ENCODE measurements at regions not wholly inside any gene's neighbourhood (a gene's known extent, or its start where the extent isn't known, plus 50 kb on each side); places are given as distances from the start of the nearest gene placed in this dataset.

GRCh38 chr13:104693126-104693525 lies 1626.9 kb upstream of the SLC10A2 start:
- H3K4me3 ChIP-seq = no peak overlapping the region
- H4K20me1 ChIP-seq (ENCODE audit: insufficient read depth, poor library complexity, severe bottlenecking) = no peaks in the 10 kb centered on the region
- no peaks in the 10 kb centered on the region for H3K79me2 ChIP-seq
- no peak overlapping the region for H3K4me2 ChIP-seq
- TF ChIP-seq CTCF (IDR thresholded peaks at IDR 0.05; ENCODE audit: poor library complexity) (no peak), EZH2phosphoT487 (IDR thresholded peaks at IDR 0.05; ENCODE audit: low read depth, severe bottlenecking, unreplicated experiment) (no peak), EZH2 (IDR thresholded peaks at IDR 0.05; ENCODE audit: borderline replicate concordance) (no peak)
- H3K9me2 ChIP-seq (replicated peaks; ENCODE audit: insufficient read depth) = no peaks in the 10 kb centered on the region
- no peak overlapping the region for H3K27ac ChIP-seq
- no peaks in the 10 kb centered on the region for H3K9me3 ChIP-seq (ENCODE audit: low read depth)
- WGBS (ENCODE audit: low lambda C conversion rate, missing lambda C conversion rate) = 82% methylated on average over 4 of the region's 4 CpGs
- H3K4me1 ChIP-seq (ENCODE audit: insufficient read depth) = no peaks in the 10 kb centered on the region
- H3K36me3 ChIP-seq (replicated peaks; ENCODE audit: insufficient read depth, low read depth) = no peaks in the 10 kb centered on the region
- no peaks in the 10 kb centered on the region for H3K27me3 ChIP-seq
- no peak for DNase-seq (ENCODE audit: low spot score)
- H2AFZ ChIP-seq = no peak overlapping the region

GRCh38 chr13:104691767-104692467 lies 1625.7 kb upstream of the SLC10A2 start:
- no peaks in the 10 kb centered on the region for H3K36me3 ChIP-seq (replicated peaks; ENCODE audit: insufficient read depth, low read depth)
- 57% methylated on average over 2 of the region's 2 CpGs for WGBS (ENCODE audit: low lambda C conversion rate, missing lambda C conversion rate)
- H3K4me1 ChIP-seq (ENCODE audit: insufficient read depth) = no peaks in the 10 kb centered on the region
- no peaks in the 10 kb centered on the region for H3K27me3 ChIP-seq
- TF ChIP-seq CTCF (IDR thresholded peaks at IDR 0.05; ENCODE audit: poor library complexity) (no peak), EZH2 (IDR thresholded peaks at IDR 0.05; ENCODE audit: borderline replicate concordance) (no peak), EZH2phosphoT487 (IDR thresholded peaks at IDR 0.05; ENCODE audit: low read depth, severe bottlenecking, unreplicated experiment) (no peak)
- H3K9me2 ChIP-seq (replicated peaks; ENCODE audit: insufficient read depth) = no peaks in the 10 kb centered on the region
- no peaks in the 10 kb centered on the region for H4K20me1 ChIP-seq (ENCODE audit: insufficient read depth, poor library complexity, severe bottlenecking)
- no peak overlapping the region for H2AFZ ChIP-seq
- H3K4me3 ChIP-seq = no peak overlapping the region
- no peak overlapping the region for H3K27ac ChIP-seq
- H3K4me2 ChIP-seq = no peak overlapping the region
- no peaks in the 10 kb centered on the region for H3K79me2 ChIP-seq
- H3K9me3 ChIP-seq (ENCODE audit: low read depth) = no peaks in the 10 kb centered on the region
- DNase-seq (ENCODE audit: low spot score) = no peak

- TF ChIP-seq CTCF (IDR thresholded peaks at IDR 0.05; ENCODE audit: poor library complexity) (no peak), EZH2phosphoT487 (IDR thresholded peaks at IDR 0.05; ENCODE audit: low read depth, severe bottlenecking, unreplicated experiment) (no peak), EZH2 (IDR thresholded peaks at IDR 0.05; ENCODE audit: borderline replicate concordance) (no peak)
- no peaks in the 10 kb centered on the region for H3K79me2 ChIP-seq
- no peak for DNase-seq (ENCODE audit: low spot score)
- H3K9me2 ChIP-seq (replicated peaks; ENCODE audit: insufficient read depth) = no peaks in the 10 kb centered on the region
- no peak overlapping the region for H3K27ac ChIP-seq
- H4K20me1 ChIP-seq (ENCODE audit: insufficient read depth, poor library complexity, severe bottlenecking) = no peaks in the 10 kb centered on the region
- no peaks in the 10 kb centered on the region for H3K4me1 ChIP-seq (ENCODE audit: insufficient read depth)
- H2AFZ ChIP-seq = no peak overlapping the region
- H3K4me3 ChIP-seq = no peak overlapping the region
- no peaks in the 10 kb centered on the region for H3K27me3 ChIP-seq
- no peaks in the 10 kb centered on the region for H3K36me3 ChIP-seq (replicated peaks; ENCODE audit: insufficient read depth, low read depth)
- WGBS (ENCODE audit: low lambda C conversion rate, missing lambda C conversion rate) = 80% methylated on average over 3 of the region's 3 CpGs
- no peak overlapping the region for H3K4me2 ChIP-seq
- H3K9me3 ChIP-seq (ENCODE audit: low read depth) = no peaks in the 10 kb centered on the region
These were observed 1620.3 kb upstream of the SLC10A2 start for GRCh38 chr13:104686484-104686883.

Measured in hepatocyte (in vitro differentiated cells).